H9 (cell line): ENCODE measurements at regions not wholly inside any gene's neighbourhood (a gene's known extent, or its start where the extent isn't known, plus 50 kb on each side); places are given as distances from the start of the nearest gene placed in this dataset.

Experiments
- DNase-seq: peaks from one replicate; pipeline ENCODE4 v3.0.0-alpha.2; 2017
- H2AFZ ChIP-seq: one replicate; pipeline ENCODE4 v1.6.1; 2013; ENCODE audit warnings: mild to moderate bottlenecking, low read length, control low read depth, moderate library complexity
- H2AK5ac ChIP-seq: 2 replicates; pipeline ENCODE4 v1.6.1; 2013; ENCODE audit warnings: low read length, control low read depth, mixed read lengths; ENCODE audit not compliant: insufficient read length
- H2BK120ac ChIP-seq: one replicate; pipeline ENCODE4 v1.6.1; 2013; ENCODE audit warnings: low read depth, mild to moderate bottlenecking, low read length, control low read depth, inconsistent platforms; ENCODE audit not compliant: poor library complexity, severe bottlenecking
- H2BK12ac ChIP-seq: 2 replicates; pipeline ENCODE4 v1.6.1; 2013; ENCODE audit warnings: low read length, control low read depth, mixed read lengths, low read depth; ENCODE audit not compliant: insufficient read length
- H2BK15ac ChIP-seq: 2 replicates; pipeline ENCODE4 v1.6.1; 2013; ENCODE audit warnings: low read depth, low read length, control low read depth
- H2BK20ac ChIP-seq: one replicate; pipeline ENCODE4 v1.6.1; 2013; ENCODE audit warnings: low read depth, mild to moderate bottlenecking, low read length, control low read depth, inconsistent platforms; ENCODE audit not compliant: poor library complexity, severe bottlenecking
- H2BK5ac ChIP-seq: 2 replicates; pipeline ENCODE4 v1.6.1; 2013; ENCODE audit warnings: low read length, control low read depth, mixed read lengths; ENCODE audit not compliant: insufficient read length
- H3K14ac ChIP-seq: 2 replicates; pipeline ENCODE4 v1.6.1; 2013; ENCODE audit warnings: low read length, control low read depth; ENCODE audit not compliant: insufficient read depth
- H3K18ac ChIP-seq: 2 replicates; pipeline ENCODE4 v1.6.1; 2013; ENCODE audit warnings: low read depth, mild to moderate bottlenecking, mixed read lengths, low read length, control low read depth; ENCODE audit not compliant: insufficient read length
- H3K23ac ChIP-seq: 2 replicates; pipeline ENCODE4 v1.6.1; 2013; ENCODE audit warnings: low read length, control low read depth, mixed read lengths, low read depth; ENCODE audit not compliant: insufficient read length
- H3K23me2 ChIP-seq: 2 replicates; pipeline ENCODE4 v1.6.1; 2013; ENCODE audit warnings: low read depth, mild to moderate bottlenecking, mixed read lengths, low read length, control low read depth; ENCODE audit not compliant: insufficient read length, poor library complexity, severe bottlenecking
- H3K27ac ChIP-seq: 2 replicates; pipeline ENCODE4 v1.5.1; 2013; ENCODE audit warnings: low read length, control low read depth, mixed read lengths, low read depth; ENCODE audit not compliant: insufficient read length
- H3K27me3 ChIP-seq: 2 replicates; pipeline ENCODE4 v1.6.1; 2013; ENCODE audit warnings: low read length, control low read depth, inconsistent platforms; ENCODE audit not compliant: insufficient read depth
- H3K4ac ChIP-seq: 2 replicates; pipeline ENCODE4 v1.6.1; 2013; ENCODE audit warnings: low read depth, mild to moderate bottlenecking, control low read depth, inconsistent platforms, low read length, moderate library complexity
- H3K4me1 ChIP-seq: 2 replicates; pipeline ENCODE4 v1.6.1; 2013; ENCODE audit warnings: low read length, control low read depth, inconsistent platforms; ENCODE audit not compliant: insufficient read depth
- H3K4me2 ChIP-seq: 2 replicates; pipeline ENCODE4 v1.6.1; 2013; ENCODE audit warnings: low read length, control low read depth, mixed read lengths; ENCODE audit not compliant: insufficient read length, insufficient read depth
- H3K56ac ChIP-seq: 2 replicates; pipeline ENCODE4 v1.6.1; 2013; ENCODE audit warnings: low read depth, mild to moderate bottlenecking, mixed read lengths, low read length, control low read depth; ENCODE audit not compliant: insufficient read length
- H3K79me1 ChIP-seq: 2 replicates; pipeline ENCODE4 v1.6.1; 2013; ENCODE audit warnings: low read depth, mild to moderate bottlenecking, moderate library complexity, low read length, control low read depth, inconsistent platforms; ENCODE audit not compliant: insufficient read depth, poor library complexity, severe bottlenecking
- H3K79me2 ChIP-seq: 2 replicates; pipeline ENCODE4 v1.6.1; 2013; ENCODE audit warnings: low read length, control low read depth, inconsistent platforms; ENCODE audit not compliant: insufficient read depth
- H3K9ac ChIP-seq: 2 replicates; pipeline ENCODE4 v1.6.1; 2013; ENCODE audit warnings: low read length, control low read depth, mixed read lengths; ENCODE audit not compliant: insufficient read length; ENCODE audit errors: extremely low read depth
- H3K9me3 ChIP-seq: one replicate; pipeline ENCODE4 v1.6.1; 2013; ENCODE audit warnings: low read depth, low read length, inconsistent platforms; ENCODE audit not compliant: control insufficient read depth
- H3T11ph ChIP-seq: one replicate; pipeline ENCODE4 v1.6.1; 2013; ENCODE audit warnings: mild to moderate bottlenecking, low read length, control low read depth, inconsistent platforms
- H4K20me1 ChIP-seq: one replicate; pipeline ENCODE4 v1.6.1; 2013; ENCODE audit not compliant: control insufficient read depth, insufficient read length, insufficient read depth
- H4K5ac ChIP-seq: 2 replicates; pipeline ENCODE4 v1.6.1; 2013; ENCODE audit warnings: low read depth, mild to moderate bottlenecking, mixed read lengths, low read length, control low read depth; ENCODE audit not compliant: insufficient read length
- H4K8ac ChIP-seq: replicated peaks from 2 replicates; pipeline ENCODE4 v1.6.1; 2013; ENCODE audit warnings: low read length, control low read depth, mixed read lengths, low read depth; ENCODE audit not compliant: insufficient read length
- H4K91ac ChIP-seq: 2 replicates; pipeline ENCODE4 v1.6.1; 2013; ENCODE audit warnings: low read depth, mild to moderate bottlenecking, moderate library complexity, mixed read lengths, low read length, control low read depth; ENCODE audit not compliant: insufficient read length
- H3K27ac Mint-ChIP-seq, 3 experiments: 2 replicates in 2 of 3; 3 replicates in 1 of 3; pipeline ENCODE4 v1.8.0; 2020 to 2021; ENCODE audit warnings: mixed read lengths in 3 of 3, mild to moderate bottlenecking in 1 of 3, moderate library complexity in 1 of 3
- H3K27me3 Mint-ChIP-seq: 2 replicates; pipeline ENCODE4 v1.8.0; 2021; ENCODE audit warnings: low read depth, mild to moderate bottlenecking, moderate library complexity, mixed read lengths
- H3K36me3 Mint-ChIP-seq, 3 experiments: 2 replicates in 2 of 3; 3 replicates in 1 of 3; pipeline ENCODE4 v1.8.0; 2020 to 2021; ENCODE audit warnings: low read depth in 3 of 3, mixed read lengths in 3 of 3; ENCODE audit not compliant: insufficient read depth in 1 of 3
- H3K4me1 Mint-ChIP-seq, 2 experiments: 2 replicates each; pipeline ENCODE4 v1.8.0; 2020; ENCODE audit warnings: mixed read lengths in 2 of 2
- H3K4me3 Mint-ChIP-seq, 2 experiments: 2 replicates in 1 of 2; 3 replicates in 1 of 2; pipeline ENCODE4 v1.8.0; 2020 to 2021; ENCODE audit warnings: mild to moderate bottlenecking in 2 of 2, mixed read lengths in 2 of 2, moderate library complexity in 1 of 2
- H3K9me3 Mint-ChIP-seq, 2 experiments: 2 replicates in 1 of 2; 3 replicates in 1 of 2; pipeline ENCODE4 v1.8.0; 2020; ENCODE audit warnings: mild to moderate bottlenecking in 2 of 2, mixed read lengths in 2 of 2, moderate library complexity in 1 of 2
- CTCF ChIP-seq: fragments of 200-600 bp; sonication (generic); conservative IDR thresholded peaks from 3 replicates; pipeline ENCODE4 v1.8.0; 2021; ENCODE audit warnings: antibody characterized with exemption, mild to moderate bottlenecking
- WGBS: extraction: QIAGEN DNeasy Blood & Tissue Kit; methylation state at CpG from one replicate; pipeline ENCODE4 v1.1.7; 2013; ENCODE audit warnings: missing lambda C conversion rate, low lambda C conversion rate, mixed read lengths; ENCODE audit not compliant: insufficient read length; ENCODE audit errors: extremely low coverage; 5-methylcytosine and 5-hydroxymethylcytosine counted together

GRCh38 chr16:54397190-54397835, 110.7 kb upstream of the IRX3 start:
- no peak overlapping the region for H2AFZ ChIP-seq

More at GRCh38 chr16:54397190-54397835, 110.7 kb upstream of the IRX3 start:
- H3K27me3 ChIP-seq = no peaks in the 10 kb centered on the region
- H2BK120ac ChIP-seq = no peak overlapping the region
- no peaks in the 10 kb centered on the region for H3K4me1 ChIP-seq
- H3K4ac ChIP-seq = no peak overlapping the region
- H4K8ac ChIP-seq = no peak overlapping the region
- no peak overlapping the region for H3K9ac ChIP-seq
- no peaks in the 10 kb centered on the region for H3K79me1 ChIP-seq
- H3T11ph ChIP-seq = no peak overlapping the region
- H2BK20ac ChIP-seq = no peak overlapping the region
- no peak overlapping the region for H3K56ac ChIP-seq
- no peak overlapping the region for H2BK12ac ChIP-seq
- no peak overlapping the region for H3K23ac ChIP-seq
- H3K4me3 Mint-ChIP-seq = no peak overlapping the region
- H3K79me2 ChIP-seq = no peaks in the 10 kb centered on the region
- H3K4me1 Mint-ChIP-seq = 0 out of 4 replicates have a peak, but pooled peaks cover 0 to 3% of the 10 kb centered on the region in 2 experiments
- no peaks in the 10 kb centered on the region for H3K36me3 Mint-ChIP-seq
- TF ChIP-seq CTCF = no peak
- H3K27ac Mint-ChIP-seq = no peak overlapping the region
- WGBS = 100% methylated on average over 3 of the region's 11 CpGs
- H2BK5ac ChIP-seq = no peak overlapping the region
- H3K23me2 ChIP-seq = no peaks in the 10 kb centered on the region
- no peak overlapping the region for H4K5ac ChIP-seq
- H4K91ac ChIP-seq = no peak overlapping the region
- no peak overlapping the region for H3K14ac ChIP-seq
- no peak for DNase-seq
- no peak overlapping the region for H2BK15ac ChIP-seq
- no peak overlapping the region for H3K27ac ChIP-seq
- no peak overlapping the region for H3K4me2 ChIP-seq
- no peaks in the 10 kb centered on the region for H4K20me1 ChIP-seq
- H2AK5ac ChIP-seq = no peak overlapping the region
- H3K9me3 ChIP-seq = no peaks in the 10 kb centered on the region
- no peak overlapping the region for H3K18ac ChIP-seq
- H3K9me3 Mint-ChIP-seq = no peaks in the 10 kb centered on the region
- peaks cover 2% of the 10 kb centered on the region; the same call in 1 of the 2 replicates for H3K27me3 Mint-ChIP-seq
